SK-N-SH (cell line): ENCODE measurements at regions not wholly inside any gene's neighbourhood (a gene's known extent, or its start where the extent isn't known, plus 50 kb on each side); places are given as distances from the start of the nearest gene placed in this dataset.

Source experiments
- CTCF ChIA-PET: fragments of 300-600, 350-600 bp; formaldehyde crosslinking; extraction: SDS; loops from one replicate; lab custom pipeline; 2021; lab: Yijun Ruan, JAX
- POLR2A ChIA-PET: fragments of 350-600 bp; sonication (Branson Sonifier 250); formaldehyde crosslinking; extraction: SDS; loops from one replicate; lab custom pipeline; 2020; ENCODE audit warnings: antibody characterized with exemption, inconsistent platforms; lab: Yijun Ruan, JAX
- DNase-seq: peaks from one replicate; pipeline ENCODE4 v3.0.0; 2012
- H2AFZ ChIP-seq: fragments of 200-600 bp; sonication (generic); 2 replicates; pipeline ENCODE4 v1.8.1; 2016; ENCODE audit warnings: antibody characterized with exemption, mild to moderate bottlenecking, low read depth
- H3F3A ChIP-seq: fragments of 200-600 bp; sonication (generic); replicated peaks from 2 replicates; pipeline ENCODE3; 2016; ENCODE audit warnings: antibody characterized with exemption, mild to moderate bottlenecking; ENCODE audit not compliant: insufficient read depth
- H3K27ac ChIP-seq, 2 experiments: fragments of 200-500 bp in 1 of 2; fragments of 200-600 bp in 1 of 2; sonication (Bioruptor generic) in 1 of 2; sonication (generic), shearing (Covaris generic) in 1 of 2; 2 replicates each; pipeline versions ENCODE4 v1.5.1 to v1.6.1; 2014 to 2016; ENCODE audit warnings: low read depth in 2 of 2, inconsistent platforms in 1 of 2, low read length in 1 of 2, mild to moderate bottlenecking in 1 of 2, mixed read lengths in 1 of 2
- H3K27me3 ChIP-seq: fragments of 200-600 bp; sonication (generic), shearing (Covaris generic); 2 replicates; pipeline ENCODE4 v1.6.1; 2016; ENCODE audit warnings: mixed run types; ENCODE audit not compliant: insufficient read depth
- H3K36me3 ChIP-seq, 2 experiments: fragments of 200-500 bp in 1 of 2; fragments of 200-600 bp in 1 of 2; sonication (Bioruptor generic) in 1 of 2; sonication (generic) in 1 of 2; replicated peaks in 1 of 2; 2 replicates each; pipeline versions ENCODE3 to v1.5.1; 2014 to 2016; ENCODE audit warnings: low read length in 1 of 2, mild to moderate bottlenecking in 1 of 2; ENCODE audit not compliant: insufficient read depth in 2 of 2, control insufficient read depth in 1 of 2
- H3K4me1 ChIP-seq, 2 experiments: fragments of 200-500 bp in 1 of 2; fragments of 200-600 bp in 1 of 2; sonication (Bioruptor generic) in 1 of 2; sonication (generic), shearing (Covaris generic) in 1 of 2; 2 replicates each; pipeline versions ENCODE4 v1.5.1 to v1.6.1; 2014 to 2016; ENCODE audit warnings: low read depth in 1 of 2, low read length in 1 of 2, mixed run types in 1 of 2; ENCODE audit not compliant: insufficient read depth in 2 of 2, control insufficient read depth in 1 of 2
- H3K4me2 ChIP-seq: fragments of 200-600 bp; sonication (generic), shearing (Covaris generic); 2 replicates; pipeline ENCODE4 v1.6.1; 2017; ENCODE audit warnings: mixed run types
- H3K4me3 ChIP-seq, 2 experiments: fragments of 200-500 bp in 1 of 2; fragments of 200-600 bp in 1 of 2; sonication (Bioruptor generic) in 1 of 2; sonication (generic), shearing (Covaris generic) in 1 of 2; 2 replicates each; pipeline versions ENCODE4 v1.5.1 to v1.8.1; 2014 to 2016; ENCODE audit warnings: low read depth in 2 of 2, inconsistent platforms in 1 of 2, low read length in 1 of 2, mild to moderate bottlenecking in 1 of 2, mixed read lengths in 1 of 2, moderate library complexity in 1 of 2
- H3K79me2 ChIP-seq: fragments of 200-600 bp; sonication (generic); 2 replicates; pipeline ENCODE4 v1.8.1; 2017; ENCODE audit warnings: mild to moderate bottlenecking; ENCODE audit not compliant: insufficient read depth
- H3K9ac ChIP-seq: fragments of 200-600 bp; sonication (generic); 2 replicates; pipeline ENCODE4 v1.6.1; 2017; ENCODE audit warnings: mixed run types
- H3K9me2 ChIP-seq: fragments of 200-600 bp; sonication (generic); 2 replicates; pipeline ENCODE4 v1.6.1; 2017; ENCODE audit warnings: mixed run types
- H3K9me3 ChIP-seq: fragments of 200-600 bp; sonication (generic); 2 replicates; pipeline ENCODE4 v1.6.1; 2017; ENCODE audit warnings: mixed run types, mild to moderate bottlenecking, moderate library complexity
- H4K20me1 ChIP-seq: fragments of 200-600 bp; sonication (generic); 2 replicates; pipeline ENCODE4 v1.6.1; 2017; ENCODE audit warnings: mild to moderate bottlenecking, mixed run types; ENCODE audit not compliant: insufficient read depth
- CHD2 ChIP-seq: fragments of 150-350 bp; IDR thresholded peaks from 2 replicates; pipeline ENCODE4 v1.6.1; 2018; ENCODE audit warnings: low read length; ENCODE audit not compliant: partially characterized antibody
- ELF1 ChIP-seq: IDR thresholded peaks from 2 replicates; pipeline ENCODE4 v1.4.0; 2012
- EZH2phosphoT487 ChIP-seq: fragments of 200-600 bp; sonication (generic); IDR thresholded peaks from 2 replicates; pipeline ENCODE4 v1.6.1; 2017; ENCODE audit warnings: low read depth, mixed run types, mild to moderate bottlenecking, antibody characterized with exemption, moderate library complexity, borderline replicate concordance
- FOSL2 ChIP-seq: IDR thresholded peaks from 2 replicates; pipeline ENCODE4 v1.4.0; 2012; ENCODE audit warnings: low read depth, mild to moderate bottlenecking, moderate library complexity, borderline replicate concordance
- FOXJ3 ChIP-seq: sonication (generic); formaldehyde crosslinking; IDR thresholded peaks from 2 replicates; pipeline ENCODE4 v1.5.1; 2020; ENCODE audit warnings: mild to moderate bottlenecking, missing genetic modification reagents
- GABPA ChIP-seq: IDR thresholded peaks from 2 replicates; pipeline ENCODE4 v1.4.0; 2012; ENCODE audit warnings: low read depth, mild to moderate bottlenecking
- GATA2 ChIP-seq: sonication (generic); formaldehyde crosslinking; IDR thresholded peaks from 2 replicates; pipeline ENCODE4 v1.5.0; 2020; ENCODE audit warnings: mild to moderate bottlenecking, missing genetic modification reagents
- IRF3 ChIP-seq: fragments of 150-350 bp; IDR thresholded peaks from 2 replicates; pipeline ENCODE4 v1.6.1; 2016; ENCODE audit warnings: mild to moderate bottlenecking, low read depth, low read length
- MXI1 ChIP-seq: IDR thresholded peaks from 2 replicates; pipeline ENCODE4 v1.6.1; 2012; ENCODE audit warnings: mild to moderate bottlenecking, low read depth, low read length, improper control_type of control experiment
- NRF1 ChIP-seq: IDR thresholded peaks from 2 replicates; pipeline ENCODE4 v1.6.1; 2012; ENCODE audit warnings: low read depth, mild to moderate bottlenecking, low read length
- RAD21 ChIP-seq: IDR thresholded peaks from 2 replicates; pipeline ENCODE4 v1.6.1; 2012; ENCODE audit warnings: mild to moderate bottlenecking, low read length
- RCOR1 ChIP-seq: fragments of 150-350 bp; IDR thresholded peaks from 2 replicates; pipeline ENCODE4 v1.6.1; 2017; ENCODE audit warnings: antibody characterized with exemption, low read length
- RFX5 ChIP-seq: IDR thresholded peaks from 2 replicates; pipeline ENCODE4 v1.6.1; 2012; ENCODE audit warnings: mild to moderate bottlenecking, improper control_type of control experiment, low read length
- SIN3A ChIP-seq: IDR thresholded peaks from 2 replicates; pipeline ENCODE4 v1.6.1; 2012; ENCODE audit warnings: low read depth, mild to moderate bottlenecking, low read length, moderate library complexity, borderline replicate concordance
- SMC3 ChIP-seq: IDR thresholded peaks from 2 replicates; pipeline ENCODE4 v1.6.1; 2012; ENCODE audit warnings: low read depth, low read length, improper control_type of control experiment
- TCF12 ChIP-seq: IDR thresholded peaks from 2 replicates; pipeline ENCODE4 v1.4.0; 2012
- ZBTB33 ChIP-seq: IDR thresholded peaks from 2 replicates; pipeline ENCODE4 v1.4.0; 2012; ENCODE audit warnings: low read depth, borderline replicate concordance
- WGBS: methylation state at CpG from one replicate; pipeline ENCODE4 v1.1.6; 2017; ENCODE audit warnings: low lambda C conversion rate; 5-methylcytosine and 5-hydroxymethylcytosine counted together
- TF ChIP-seq, protein P1 (sequence below): fragments of 200-600 bp; sonication (generic); IDR thresholded peaks from 2 replicates; pipeline ENCODE4 v1.6.1; 2017; ENCODE audit warnings: antibody characterized with exemption, mild to moderate bottlenecking, moderate library complexity
- TF ChIP-seq, protein P2 (sequence below): IDR thresholded peaks from 2 replicates; pipeline ENCODE4 v1.6.1; 2012; ENCODE audit warnings: mild to moderate bottlenecking, low read depth, low read length, moderate library complexity
- TF ChIP-seq, protein P3 (sequence below): IDR thresholded peaks from 2 replicates; pipeline ENCODE4; 2012

GRCh38 chr3:86229775-86230094, 761.2 kb downstream of the VGLL3 start:
- ChIA-PET POLR2A (no interaction called here), CTCF (no interaction called here)
- no peaks in the 10 kb centered on the region for H3K4me1 ChIP-seq
- H2AFZ ChIP-seq = no peak overlapping the region
- TF ChIP-seq SIN3A (no peak), EZH2phosphoT487 (no peak), IRF3 (no peak), SMC3 (no peak), CHD2 (no peak), RFX5 (no peak), ZBTB33 (no peak), MXI1 (no peak), RCOR1 (no peak), GABPA (no peak), ELF1 (no peak), GATA2 (CRISPR knock-in tag) (no peak), NRF1 (no peak), TCF12 (no peak), FOXJ3 (CRISPR knock-in tag) (no peak), FOSL2 (no peak), RAD21 (no peak)
- TF ChIP-seq, protein P1, sequence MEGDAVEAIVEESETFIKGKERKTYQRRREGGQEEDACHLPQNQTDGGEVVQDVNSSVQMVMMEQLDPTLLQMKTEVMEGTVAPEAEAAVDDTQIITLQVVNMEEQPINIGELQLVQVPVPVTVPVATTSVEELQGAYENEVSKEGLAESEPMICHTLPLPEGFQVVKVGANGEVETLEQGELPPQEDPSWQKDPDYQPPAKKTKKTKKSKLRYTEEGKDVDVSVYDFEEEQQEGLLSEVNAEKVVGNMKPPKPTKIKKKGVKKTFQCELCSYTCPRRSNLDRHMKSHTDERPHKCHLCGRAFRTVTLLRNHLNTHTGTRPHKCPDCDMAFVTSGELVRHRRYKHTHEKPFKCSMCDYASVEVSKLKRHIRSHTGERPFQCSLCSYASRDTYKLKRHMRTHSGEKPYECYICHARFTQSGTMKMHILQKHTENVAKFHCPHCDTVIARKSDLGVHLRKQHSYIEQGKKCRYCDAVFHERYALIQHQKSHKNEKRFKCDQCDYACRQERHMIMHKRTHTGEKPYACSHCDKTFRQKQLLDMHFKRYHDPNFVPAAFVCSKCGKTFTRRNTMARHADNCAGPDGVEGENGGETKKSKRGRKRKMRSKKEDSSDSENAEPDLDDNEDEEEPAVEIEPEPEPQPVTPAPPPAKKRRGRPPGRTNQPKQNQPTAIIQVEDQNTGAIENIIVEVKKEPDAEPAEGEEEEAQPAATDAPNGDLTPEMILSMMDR = no peak
- TF ChIP-seq, protein P2, sequence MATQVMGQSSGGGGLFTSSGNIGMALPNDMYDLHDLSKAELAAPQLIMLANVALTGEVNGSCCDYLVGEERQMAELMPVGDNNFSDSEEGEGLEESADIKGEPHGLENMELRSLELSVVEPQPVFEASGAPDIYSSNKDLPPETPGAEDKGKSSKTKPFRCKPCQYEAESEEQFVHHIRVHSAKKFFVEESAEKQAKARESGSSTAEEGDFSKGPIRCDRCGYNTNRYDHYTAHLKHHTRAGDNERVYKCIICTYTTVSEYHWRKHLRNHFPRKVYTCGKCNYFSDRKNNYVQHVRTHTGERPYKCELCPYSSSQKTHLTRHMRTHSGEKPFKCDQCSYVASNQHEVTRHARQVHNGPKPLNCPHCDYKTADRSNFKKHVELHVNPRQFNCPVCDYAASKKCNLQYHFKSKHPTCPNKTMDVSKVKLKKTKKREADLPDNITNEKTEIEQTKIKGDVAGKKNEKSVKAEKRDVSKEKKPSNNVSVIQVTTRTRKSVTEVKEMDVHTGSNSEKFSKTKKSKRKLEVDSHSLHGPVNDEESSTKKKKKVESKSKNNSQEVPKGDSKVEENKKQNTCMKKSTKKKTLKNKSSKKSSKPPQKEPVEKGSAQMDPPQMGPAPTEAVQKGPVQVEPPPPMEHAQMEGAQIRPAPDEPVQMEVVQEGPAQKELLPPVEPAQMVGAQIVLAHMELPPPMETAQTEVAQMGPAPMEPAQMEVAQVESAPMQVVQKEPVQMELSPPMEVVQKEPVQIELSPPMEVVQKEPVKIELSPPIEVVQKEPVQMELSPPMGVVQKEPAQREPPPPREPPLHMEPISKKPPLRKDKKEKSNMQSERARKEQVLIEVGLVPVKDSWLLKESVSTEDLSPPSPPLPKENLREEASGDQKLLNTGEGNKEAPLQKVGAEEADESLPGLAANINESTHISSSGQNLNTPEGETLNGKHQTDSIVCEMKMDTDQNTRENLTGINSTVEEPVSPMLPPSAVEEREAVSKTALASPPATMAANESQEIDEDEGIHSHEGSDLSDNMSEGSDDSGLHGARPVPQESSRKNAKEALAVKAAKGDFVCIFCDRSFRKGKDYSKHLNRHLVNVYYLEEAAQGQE = no peak
- TF ChIP-seq, protein P3, sequence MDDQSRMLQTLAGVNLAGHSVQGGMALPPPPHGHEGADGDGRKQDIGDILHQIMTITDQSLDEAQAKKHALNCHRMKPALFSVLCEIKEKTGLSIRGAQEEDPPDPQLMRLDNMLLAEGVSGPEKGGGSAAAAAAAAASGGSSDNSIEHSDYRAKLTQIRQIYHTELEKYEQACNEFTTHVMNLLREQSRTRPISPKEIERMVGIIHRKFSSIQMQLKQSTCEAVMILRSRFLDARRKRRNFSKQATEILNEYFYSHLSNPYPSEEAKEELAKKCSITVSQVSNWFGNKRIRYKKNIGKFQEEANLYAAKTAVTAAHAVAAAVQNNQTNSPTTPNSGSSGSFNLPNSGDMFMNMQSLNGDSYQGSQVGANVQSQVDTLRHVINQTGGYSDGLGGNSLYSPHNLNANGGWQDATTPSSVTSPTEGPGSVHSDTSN = no peak
- no peak for DNase-seq
- H3K4me3 ChIP-seq = no peak overlapping the region
- H3K9ac ChIP-seq = no peak overlapping the region
- no peaks in the 10 kb centered on the region for H3K9me3 ChIP-seq
- H3K79me2 ChIP-seq = no peaks in the 10 kb centered on the region
- no peaks in the 10 kb centered on the region for H3F3A ChIP-seq
- H3K27ac ChIP-seq = no peak overlapping the region
- no peaks in the 10 kb centered on the region for H3K36me3 ChIP-seq
- no peaks in the 10 kb centered on the region for H4K20me1 ChIP-seq
- no peaks in the 10 kb centered on the region for H3K27me3 ChIP-seq
- H3K9me2 ChIP-seq = no peaks in the 10 kb centered on the region
- WGBS = 2% methylated on average over 2 of the region's 2 CpGs
- H3K4me2 ChIP-seq = no peak overlapping the region
